8988T (cell line): ENCODE measurements at regions not wholly inside any gene's neighbourhood (a gene's known extent, or its start where the extent isn't known, plus 50 kb on each side); places are given as distances from the start of the nearest gene placed in this dataset.
"Not testable (repeated sequence)": the region's sequence is repeated elsewhere in the genome, so short reads cannot be mapped to it uniquely, and the experiment has no call there.

ENCODE experiments used
- DNase-seq: peaks from one replicate; pipeline ENCODE4 v3.0.0; 2011

DNA sequence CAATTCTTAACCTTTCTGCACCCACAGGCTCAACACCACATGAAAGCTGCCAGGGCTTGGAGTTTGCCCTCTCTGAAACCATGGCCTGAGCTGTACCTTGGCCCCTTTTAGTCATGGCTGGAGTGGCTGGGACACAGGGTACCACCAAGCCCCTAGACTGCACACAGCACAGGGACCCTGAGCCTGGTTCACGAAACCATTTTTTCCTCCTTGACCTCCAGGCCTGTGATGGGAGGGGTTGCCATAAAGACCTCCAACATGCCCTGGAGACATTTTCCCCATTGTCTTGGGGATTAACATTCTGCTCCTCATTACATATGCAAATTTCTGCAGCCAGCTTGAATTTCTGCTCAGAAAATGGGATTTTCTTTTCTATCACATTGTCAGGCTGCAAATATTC, 113.4 kb downstream of the XPNPEP1 start:
- DNase-seq, result not testable (repeated sequence)

DNA sequence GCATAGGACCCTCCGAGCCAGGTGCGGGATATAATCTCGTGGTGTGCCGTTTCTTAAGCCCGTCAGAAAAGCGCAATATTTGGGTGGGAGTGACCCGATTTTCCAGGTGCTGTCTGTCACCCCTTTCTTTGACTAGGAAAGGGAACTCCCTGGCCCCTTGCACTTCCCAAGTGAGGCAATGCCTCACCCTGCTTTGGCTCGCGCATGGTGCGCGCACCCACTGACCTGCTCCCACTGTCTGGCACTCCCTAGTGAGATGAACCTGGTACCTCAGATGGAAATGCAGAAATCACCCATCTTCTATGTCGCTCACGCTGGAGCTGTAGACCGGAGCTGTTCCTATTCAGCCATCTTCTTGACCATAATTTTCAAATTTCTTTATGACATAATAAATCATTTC, 122.1 kb downstream of the XPNPEP1 start:
- DNase-seq, result not testable (repeated sequence)

DNA sequence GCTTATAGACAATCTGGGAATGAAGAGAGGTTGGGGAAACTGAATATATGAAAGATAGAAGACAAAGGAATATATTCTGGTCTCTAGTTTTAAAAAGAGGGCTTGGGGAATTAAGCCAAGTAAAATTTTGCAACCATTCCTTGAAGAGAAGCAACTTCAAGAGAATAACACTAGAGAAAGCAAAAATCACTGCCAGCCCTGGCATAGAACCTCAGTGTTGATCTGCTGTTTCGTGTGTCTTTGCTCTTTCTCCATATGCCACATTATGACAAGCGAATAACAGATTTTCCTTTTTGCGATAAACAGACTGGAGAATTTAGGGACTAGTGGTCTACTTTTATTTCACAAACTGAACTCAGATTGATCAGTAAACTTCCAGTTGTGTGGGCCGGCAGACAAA, 132.7 kb downstream of the XPNPEP1 start:
- DNase-seq, result no peak

DNA sequence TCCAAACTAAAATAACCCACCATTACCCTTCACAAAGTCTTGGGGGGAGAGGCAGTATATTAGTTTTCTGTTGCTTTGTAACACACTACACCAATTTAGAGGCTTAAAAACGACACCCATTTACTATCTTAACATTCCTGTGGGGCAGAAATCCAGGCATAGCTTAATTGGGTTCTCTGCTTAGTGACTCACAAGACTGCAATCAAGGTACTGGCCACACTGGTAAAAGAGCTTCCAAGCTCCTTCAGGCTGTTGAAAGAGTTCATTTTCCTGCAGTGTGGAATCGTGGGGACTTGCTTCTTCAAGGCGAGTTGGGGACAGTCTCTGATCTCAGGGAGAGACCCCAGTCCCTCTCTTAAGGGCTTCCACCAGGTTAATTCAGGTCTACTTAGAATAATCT, 139.1 kb downstream of the XPNPEP1 start:
- DNase-seq, result no peak

DNA sequence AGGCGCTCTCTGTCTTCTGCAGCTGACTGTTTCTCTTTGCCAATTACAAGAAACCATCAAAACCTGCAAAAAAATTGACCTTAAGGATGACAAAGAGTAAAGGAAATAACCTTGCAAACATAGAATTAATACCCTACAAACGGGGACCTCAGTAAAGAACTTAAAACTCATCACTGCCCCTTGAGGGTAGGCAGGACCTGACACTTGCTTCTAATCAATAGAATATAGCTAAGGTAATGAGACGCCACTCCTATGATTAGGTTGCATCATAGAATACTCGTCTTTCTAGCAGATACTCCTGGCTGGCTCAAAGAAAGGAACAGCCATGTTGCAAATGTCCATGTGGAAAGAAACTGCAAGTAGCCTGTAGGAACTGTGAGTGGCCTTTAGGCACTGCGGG, 140.0 kb downstream of the XPNPEP1 start:
- no peak for DNase-seq

DNA sequence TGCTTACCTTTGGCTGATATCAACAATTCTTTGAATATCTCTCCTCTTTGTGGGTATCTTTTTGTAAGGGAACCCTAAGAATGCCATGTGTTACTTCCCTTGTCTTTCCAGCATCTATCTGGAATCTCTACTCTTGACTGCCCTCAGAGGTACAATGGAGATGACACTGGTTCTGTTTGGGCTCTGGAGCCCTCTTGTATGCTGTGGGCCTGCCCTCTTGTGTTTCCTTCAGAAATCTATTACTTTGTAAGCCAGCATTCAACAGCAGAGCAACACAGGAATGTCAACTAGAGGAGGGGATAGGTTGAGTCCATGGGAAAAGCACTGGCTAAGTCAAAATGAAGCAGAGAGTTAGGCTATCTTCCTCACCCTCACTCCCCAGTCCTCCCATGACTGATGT, 142.3 kb downstream of the XPNPEP1 start:
- DNase-seq, result no peak

DNA sequence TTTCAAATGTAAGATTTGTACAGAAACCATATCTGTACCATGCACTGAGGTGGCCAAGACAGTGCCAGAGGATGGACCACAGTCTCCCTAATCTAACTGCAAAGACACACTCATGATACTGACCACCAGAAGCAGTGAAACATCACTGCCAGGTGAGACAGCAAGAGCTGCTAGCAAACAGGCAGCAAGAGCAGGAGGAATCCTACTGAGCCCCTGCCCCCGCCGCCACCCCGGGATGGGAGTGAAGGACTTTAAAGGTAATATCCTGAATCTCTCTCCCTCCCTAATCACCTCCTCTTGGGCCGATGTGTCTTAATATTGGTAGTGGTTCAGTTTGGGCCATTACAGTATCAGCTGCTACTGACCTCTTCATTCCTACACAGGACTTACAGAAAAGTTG, 144.3 kb downstream of the XPNPEP1 start:
- DNase-seq, result no peak

DNA sequence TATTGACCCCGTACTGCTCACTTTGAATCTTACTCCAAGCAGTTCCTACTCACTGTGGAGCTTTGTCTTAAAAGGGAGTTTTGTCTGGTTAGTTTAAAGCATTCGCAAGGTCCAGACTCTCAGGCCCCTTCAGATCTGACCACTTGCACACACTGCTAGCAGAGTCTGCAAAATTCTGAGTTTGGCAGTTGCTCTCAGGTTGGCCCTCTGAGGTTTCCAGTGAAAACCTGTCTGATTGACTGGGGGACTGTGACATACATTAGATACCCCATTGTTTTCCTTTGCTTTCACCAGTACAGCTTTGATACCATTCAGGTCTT, 149.2 kb downstream of the XPNPEP1 start:
- no peak for DNase-seq

DNA sequence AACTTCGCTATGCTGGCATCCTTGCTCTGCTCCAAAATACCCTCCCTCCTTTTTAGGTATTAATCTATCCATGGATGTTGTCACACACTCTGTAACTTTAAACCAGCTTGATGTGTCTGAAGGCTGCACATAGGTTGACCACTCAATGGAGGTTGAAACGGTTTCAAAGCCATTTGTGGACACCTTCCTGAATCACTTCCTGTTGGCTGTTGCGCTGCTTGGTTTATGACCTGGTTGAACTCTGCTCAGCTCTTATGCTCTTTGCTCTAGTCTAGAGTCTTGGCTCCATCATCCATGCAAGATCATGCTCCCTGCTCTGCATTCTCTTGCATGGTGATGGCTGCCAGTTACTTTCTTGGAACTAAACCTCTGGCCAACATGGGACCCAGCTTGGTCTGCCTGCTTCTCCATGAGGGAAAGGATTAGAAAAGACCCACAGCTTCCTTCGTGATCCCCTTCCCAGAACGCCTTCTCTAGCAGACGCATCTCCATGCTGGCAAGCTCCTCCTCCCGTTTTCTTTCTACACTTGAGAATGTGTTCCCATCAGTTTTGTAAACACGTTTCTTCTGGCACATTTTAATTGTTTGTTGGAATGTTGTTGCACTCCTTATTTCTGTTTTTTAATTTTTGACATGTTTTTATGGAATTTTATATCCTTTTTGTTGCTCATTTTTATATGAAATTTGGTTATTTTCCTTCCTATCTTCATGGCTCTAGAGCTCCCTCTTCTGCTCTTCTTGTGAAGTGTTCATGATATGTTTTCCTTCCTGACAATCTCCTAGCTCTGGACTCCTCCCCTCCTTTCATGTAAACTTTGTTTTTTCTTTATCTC, 149.8 kb downstream of the XPNPEP1 start:
- DNase-seq, result no peak

DNA sequence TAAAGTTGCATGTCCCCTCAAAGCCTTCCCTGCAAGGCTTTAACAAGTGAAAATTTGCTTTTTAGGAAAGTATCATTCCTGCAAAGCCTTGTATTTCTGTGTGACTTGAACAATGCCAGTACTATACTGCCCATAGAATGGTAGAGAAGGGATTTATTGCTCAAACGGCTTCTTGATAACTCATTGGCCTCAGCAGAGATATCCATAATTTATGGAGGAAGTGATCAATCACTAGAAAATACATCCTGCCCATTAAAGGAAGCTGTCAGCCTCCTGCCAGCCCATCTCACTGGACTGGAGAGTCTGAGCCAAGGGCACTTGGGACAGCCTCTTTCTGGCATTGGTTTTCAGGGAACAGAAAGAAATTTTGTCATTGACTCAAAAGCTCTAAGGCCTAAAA, 152.6 kb downstream of the XPNPEP1 start:
- no peak for DNase-seq

DNA sequence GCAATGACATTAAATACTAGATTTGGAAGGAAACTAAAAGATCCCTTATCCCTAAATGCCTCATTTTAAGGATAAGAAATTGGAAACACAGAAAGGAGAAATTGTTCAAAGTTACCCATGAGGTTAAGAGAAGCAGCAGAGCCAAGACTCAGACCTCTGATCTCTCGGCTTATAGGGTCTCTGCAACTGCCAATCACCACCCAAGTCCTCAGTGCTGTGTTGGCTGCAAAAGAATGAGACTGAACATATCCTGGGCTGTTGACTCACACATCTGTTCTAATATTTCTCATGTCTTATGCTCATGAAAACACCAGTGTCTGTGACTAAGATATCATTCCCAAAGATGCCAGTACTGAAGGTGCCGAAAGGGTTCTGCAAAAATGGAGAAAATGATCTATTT, 153.3 kb downstream of the XPNPEP1 start:
- DNase-seq, result no peak

DNA sequence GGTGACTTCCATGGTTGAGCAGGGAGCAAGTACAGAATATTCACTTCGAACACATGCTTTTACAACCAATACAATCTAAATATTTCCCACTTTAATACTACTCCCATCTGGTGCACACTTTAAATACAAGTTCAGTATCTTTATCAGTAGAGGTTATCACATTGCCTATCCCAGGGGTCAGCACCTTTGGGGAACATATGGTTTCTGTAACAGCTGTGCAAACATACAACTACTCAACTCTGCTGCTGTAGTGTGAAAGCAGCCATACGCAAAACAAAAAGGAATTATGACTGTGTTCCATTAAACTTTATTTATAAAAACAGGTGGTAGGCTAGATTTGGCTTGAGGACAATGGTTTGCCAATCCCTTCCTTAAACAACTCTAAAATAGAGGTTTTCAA, 157.5 kb downstream of the XPNPEP1 start:
- DNase-seq, result no peak

DNA sequence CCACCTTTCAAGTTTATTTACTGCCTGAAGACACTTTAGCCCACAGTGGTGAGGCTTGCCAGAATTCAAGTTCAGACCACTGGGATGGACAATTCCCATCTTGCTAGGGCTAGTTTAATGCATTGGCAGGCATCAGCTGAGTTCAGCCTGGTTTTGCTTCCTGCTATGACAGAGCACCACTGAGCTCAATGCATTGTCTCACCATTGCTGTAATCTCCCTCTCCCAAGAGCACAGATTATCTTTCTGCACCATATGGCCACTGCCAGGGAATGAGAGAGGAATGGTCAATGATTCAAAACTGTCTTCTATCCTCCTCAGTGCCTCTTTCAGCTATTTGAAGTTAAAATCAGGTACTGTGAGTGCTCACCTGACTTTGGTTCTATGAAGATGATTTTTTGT, 160.8 kb downstream of the XPNPEP1 start:
- DNase-seq, result no peak

DNA sequence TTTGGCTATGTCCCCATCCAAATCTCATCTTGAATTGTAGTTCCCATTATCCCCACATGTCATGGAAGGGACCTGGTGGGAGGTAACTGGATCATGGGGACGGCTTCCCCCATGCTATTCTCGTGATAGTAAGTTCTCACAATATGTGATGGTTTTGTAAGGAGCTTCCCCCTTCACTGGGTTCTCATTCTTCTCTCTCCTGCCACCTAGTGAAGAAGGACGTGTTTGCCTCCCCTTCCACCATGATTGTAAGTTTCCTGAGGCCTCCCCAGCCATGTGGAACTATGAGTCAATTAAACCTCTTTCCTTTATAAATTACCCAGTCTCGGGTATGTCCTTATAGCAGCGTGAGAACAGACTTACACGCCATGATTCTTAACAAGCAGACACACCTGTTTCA, 165.6 kb downstream of the XPNPEP1 start:
- not testable (repeated sequence) for DNase-seq

DNA sequence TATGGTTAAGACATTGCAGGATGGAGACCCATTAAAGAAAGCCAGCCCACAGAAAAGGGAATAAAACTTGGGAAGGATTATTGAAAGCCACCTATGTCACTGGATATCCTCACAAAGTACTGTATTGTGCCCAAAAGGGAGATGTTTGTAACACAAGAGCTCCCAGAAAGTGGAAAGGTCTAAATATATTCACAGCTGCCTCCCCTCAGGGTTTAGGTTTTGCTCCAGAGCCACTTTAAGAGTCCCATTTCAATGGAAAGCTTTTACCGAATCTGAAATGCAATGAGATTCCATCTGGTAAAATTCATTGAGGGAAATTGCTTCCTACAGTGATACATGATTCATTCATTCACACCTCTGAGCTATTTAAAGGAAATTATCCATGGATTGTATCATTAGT, 176.4 kb downstream of the XPNPEP1 start:
- no peak for DNase-seq

DNA sequence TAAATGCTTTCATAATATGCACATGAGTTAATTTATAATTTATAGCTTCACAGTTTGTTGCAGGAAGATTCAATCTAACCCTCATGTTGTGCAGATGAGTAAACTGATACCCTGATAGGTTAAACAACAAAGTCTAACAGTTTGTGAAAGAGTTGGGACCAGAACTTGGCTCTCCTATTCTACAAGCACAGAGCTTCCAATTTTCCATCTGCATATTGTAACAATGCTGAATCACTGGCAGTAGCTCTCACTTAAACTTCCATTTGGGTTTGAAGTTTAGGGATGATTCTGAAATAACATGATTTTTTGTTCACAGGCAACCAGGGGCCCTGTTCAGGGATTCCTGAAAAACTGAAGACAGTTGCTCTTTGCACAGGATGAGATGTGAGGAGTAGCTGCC, 179.3 kb downstream of the XPNPEP1 start:
- DNase-seq, result no peak

DNA sequence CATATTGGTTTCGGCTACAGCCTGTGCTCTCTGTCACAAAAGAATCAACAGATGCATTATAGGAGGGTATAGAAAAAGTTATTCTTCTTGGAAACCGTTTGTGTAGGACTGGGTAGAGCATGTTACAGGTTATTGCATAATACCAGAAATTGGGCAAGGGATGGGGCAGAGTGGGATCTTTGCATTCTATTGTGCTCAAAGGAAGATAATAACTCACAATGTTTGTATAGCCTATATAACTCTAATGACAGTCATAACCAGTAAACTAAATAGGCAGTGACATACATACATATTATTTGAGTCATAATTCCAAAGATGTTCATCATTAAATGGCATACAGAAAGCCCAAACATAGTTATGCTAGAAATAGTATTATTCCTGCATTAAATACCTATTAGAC, 179.7 kb downstream of the XPNPEP1 start:
- DNase-seq, result no peak

DNA sequence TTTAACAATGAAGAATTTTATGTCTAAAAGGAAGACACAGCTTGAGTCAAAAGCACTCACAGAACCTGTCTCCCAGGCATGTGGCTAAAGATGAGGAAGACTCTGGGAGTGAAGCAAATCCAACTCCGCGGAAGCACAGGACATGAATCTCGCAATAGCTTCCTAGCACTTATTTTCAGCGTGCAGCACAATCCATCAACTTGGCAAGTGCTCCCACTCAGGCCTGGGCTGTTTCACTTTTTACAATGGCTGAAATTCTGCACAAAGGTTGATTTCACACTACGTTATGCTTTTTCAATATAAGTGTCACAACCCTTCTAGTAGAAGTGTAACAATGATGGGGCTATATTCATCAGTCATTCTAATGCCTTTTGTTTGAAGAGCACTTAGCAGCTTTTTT, 180.2 kb downstream of the XPNPEP1 start:
- DNase-seq, result no peak

DNA sequence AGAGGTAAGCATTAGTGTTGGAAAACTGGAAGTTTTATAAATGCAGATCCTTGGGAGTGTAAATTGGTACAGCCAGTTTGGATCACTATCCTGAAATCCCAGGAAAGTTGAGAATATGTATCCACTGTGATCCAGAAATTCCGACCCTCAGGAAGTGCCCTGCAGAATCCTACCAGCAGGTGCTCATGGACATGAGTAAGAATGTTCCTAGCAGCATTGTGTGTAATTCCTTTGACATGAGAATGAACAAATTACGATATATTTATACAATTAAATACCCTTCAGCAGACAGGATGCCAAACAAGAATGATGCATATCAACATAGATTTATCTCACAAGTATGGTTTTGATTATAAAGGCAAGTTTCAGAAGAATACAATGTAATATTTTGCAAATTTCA, 181.6 kb downstream of the XPNPEP1 start:
- DNase-seq, result no peak

DNA sequence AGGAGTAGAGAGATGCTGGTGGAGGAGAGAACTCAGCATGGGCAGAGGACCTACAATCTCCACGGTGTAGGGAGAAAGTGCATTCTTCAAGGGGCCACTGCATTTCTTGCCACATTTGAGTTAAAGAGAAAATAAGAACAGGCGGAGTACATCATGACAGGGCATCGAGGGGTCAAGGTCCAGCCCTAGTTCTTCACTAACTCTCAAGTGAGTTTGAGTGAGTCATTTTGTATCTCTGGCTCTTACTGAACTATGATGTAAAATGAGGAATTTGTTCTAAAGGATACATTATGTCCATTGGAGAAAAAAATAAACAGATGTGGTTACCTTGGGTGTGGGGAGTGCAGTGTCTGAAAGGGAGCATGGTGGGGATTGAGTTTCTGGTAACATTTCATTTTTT, 182.9 kb downstream of the XPNPEP1 start:
- DNase-seq, result no peak

DNA sequence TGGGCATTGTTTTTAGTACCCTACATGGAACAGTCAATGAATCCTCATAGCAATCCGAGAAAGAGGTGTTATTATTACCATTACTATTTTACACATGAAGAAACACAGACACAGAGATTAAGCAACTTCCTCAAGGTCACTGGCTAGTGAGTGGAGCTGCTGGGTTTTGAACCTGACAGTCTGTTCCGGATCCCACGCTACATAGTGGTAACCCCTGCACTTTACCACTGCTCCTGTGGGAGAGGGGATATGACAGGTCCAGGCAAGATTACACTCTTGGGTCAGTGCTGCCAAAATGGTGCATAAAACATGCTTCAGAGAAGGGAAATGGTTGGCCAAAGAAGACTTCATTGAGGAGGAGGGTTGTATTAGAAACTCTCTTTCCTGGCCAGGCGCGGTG, 185.7 kb downstream of the XPNPEP1 start:
- DNase-seq, result no peak

DNA sequence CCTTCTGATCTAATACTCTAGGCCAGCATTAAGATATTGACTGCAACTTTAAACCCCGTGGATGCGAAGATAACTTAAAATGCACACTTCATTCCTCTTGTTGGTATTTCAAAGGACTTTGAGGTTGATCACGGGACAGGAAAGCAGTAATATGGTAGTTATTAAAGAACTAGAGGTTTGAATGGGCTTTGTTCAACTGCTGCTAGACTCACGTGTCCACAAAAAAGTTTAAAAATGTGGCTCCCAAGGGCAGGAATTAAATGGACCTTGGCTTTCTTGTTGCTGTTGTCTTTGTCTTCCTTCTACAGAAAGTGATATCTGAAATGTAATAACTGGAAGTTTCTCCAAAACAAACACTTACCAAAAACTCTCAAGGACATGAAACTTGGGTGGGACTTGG, 186.3 kb downstream of the XPNPEP1 start:
- no peak for DNase-seq

DNA sequence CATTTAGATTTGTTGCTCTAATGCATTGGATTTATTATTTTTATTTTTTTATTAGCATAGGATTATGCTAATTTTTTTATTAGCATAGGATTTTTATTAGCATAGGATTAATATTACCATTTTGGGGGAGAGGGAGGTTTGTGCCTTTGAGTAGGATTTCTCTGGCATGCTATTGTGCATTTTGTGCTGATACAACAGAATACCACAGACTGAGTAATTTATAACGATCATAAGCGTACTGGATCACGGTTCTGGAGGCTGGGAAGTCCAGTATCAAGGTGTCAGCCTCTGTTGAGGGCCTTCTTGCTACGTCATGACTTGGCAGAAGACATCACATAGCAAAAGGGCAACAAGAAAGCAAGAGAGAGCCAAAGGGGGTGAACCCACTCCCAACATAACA, 187.5 kb downstream of the XPNPEP1 start:
- no peak for DNase-seq

DNA sequence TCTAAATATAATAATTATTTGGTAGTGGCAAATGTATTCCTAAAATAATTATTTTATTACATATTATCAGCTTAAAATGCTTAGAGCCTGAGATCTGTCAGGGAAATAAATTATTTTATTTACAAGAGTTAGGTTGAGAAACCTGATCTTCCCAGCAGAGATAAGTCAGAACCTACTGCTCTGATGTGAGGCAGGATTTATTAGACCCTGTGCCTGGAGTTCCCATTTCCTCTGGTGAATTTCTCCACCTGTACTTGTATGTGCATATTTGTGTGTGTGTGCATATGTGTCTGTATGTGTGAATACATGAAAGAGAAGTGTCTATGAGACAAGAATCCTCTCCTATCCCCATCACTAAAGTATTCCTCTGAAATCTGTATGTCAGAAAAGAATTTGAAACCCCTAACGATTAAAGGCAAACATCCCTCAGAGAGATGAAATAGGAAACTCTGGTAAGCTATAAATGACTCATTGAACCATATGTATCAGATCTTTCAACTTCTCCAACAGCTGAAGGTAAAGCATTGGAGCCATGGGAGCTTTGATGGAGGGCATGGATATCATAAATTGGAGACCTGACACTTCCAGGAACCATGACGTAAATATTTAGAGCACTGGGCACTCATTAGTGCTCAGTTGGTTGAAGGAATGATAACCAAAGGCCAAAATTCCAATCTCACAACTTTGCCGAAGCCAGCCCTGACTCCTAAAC, 190.9 kb downstream of the XPNPEP1 start:
- no peak for DNase-seq

DNA sequence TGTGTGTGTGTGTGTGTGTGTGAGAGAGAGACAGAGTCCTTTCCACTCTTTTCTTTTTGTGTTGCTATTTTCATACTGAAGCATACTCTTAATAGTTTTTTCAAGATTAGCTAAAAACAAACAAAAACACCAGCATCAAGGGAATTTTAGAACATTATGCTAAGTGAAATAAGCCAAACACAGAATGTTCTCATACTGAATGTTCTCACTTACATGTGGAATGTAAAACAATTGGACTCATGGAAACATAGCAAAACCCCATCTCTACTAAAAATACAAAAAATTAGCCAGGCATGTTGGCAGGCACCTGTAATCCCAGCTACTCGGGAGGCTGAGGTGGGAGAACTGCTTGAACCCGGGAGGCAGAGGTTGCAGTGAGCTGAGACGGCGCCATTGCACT, 193.4 kb downstream of the XPNPEP1 start:
- DNase-seq, result not testable (repeated sequence)
